H54 (cell line): ENCODE measurements at regions not wholly inside any gene's neighbourhood (a gene's known extent, or its start where the extent isn't known, plus 50 kb on each side); places are given as distances from the start of the nearest gene placed in this dataset.
"Not testable (repeated sequence)": the region's sequence is repeated elsewhere in the genome, so short reads cannot be mapped to it uniquely, and the experiment has no call there.

ENCODE experiments used
- DNase-seq: peaks from one replicate; pipeline ENCODE4 v3.0.0; 2011; ENCODE audit warnings: low spot score, mixed read lengths; ENCODE audit not compliant: insufficient read length
- FAIRE-seq: peaks from 3 replicates; lab custom pipeline; 2011; peaks lifted over from hg19 to GRCh38; lab: Jason Lieb, UNC
- POLR2A ChIP-seq: IDR thresholded peaks from 2 replicates; pipeline ENCODE4 v1.6.1; 2011; ENCODE audit warnings: low read depth, mild to moderate bottlenecking, low read length

- DNase-seq (no peak), FAIRE-seq (no peak)
These were observed 329.8 kb upstream of the NAALADL2 start for GRCh38 chr3:174529298-174529697.

GRCh38 chr3:174531262-174531982, 327.7 kb upstream of the NAALADL2 start:
- no peak for FAIRE-seq
- TF ChIP-seq POLR2A = no peak
- no peak for DNase-seq

More at GRCh38 chr3:174529298-174529697, 329.8 kb upstream of the NAALADL2 start:
- no peak for TF ChIP-seq POLR2A

- FAIRE-seq (no peak), DNase-seq (no peak)
- no peak for TF ChIP-seq POLR2A
These were observed 326.9 kb upstream of the NAALADL2 start for GRCh38 chr3:174532216-174532615.

GRCh38 chr3:174532776-174533175, 326.4 kb upstream of the NAALADL2 start:
- TF ChIP-seq POLR2A = no peak
- FAIRE-seq (no peak), DNase-seq (no peak)

- peak; percentile 64 for FAIRE-seq
- DNase-seq = peak; percentile 3
- TF ChIP-seq POLR2A = no peak
These were observed 325.8 kb upstream of the NAALADL2 start for GRCh38 chr3:174533286-174533685.

GRCh38 chr3:174536319-174536718, 322.8 kb upstream of the NAALADL2 start:
- FAIRE-seq (no peak), DNase-seq (no peak)
- TF ChIP-seq POLR2A = no peak

GRCh38 chr3:174538151-174538550, 321.0 kb upstream of the NAALADL2 start:
- no peak for TF ChIP-seq POLR2A
- DNase-seq (no peak), FAIRE-seq (no peak)

GRCh38 chr3:174540116-174540908, 318.8 kb upstream of the NAALADL2 start:
- TF ChIP-seq POLR2A = no peak
- FAIRE-seq = no peak
- no peak for DNase-seq

GRCh38 chr3:174541708-174542315, 317.3 kb upstream of the NAALADL2 start:
- no peak for DNase-seq
- no peak for TF ChIP-seq POLR2A
- peak; percentile 61 for FAIRE-seq

GRCh38 chr3:174547801-174548435, 311.2 kb upstream of the NAALADL2 start:
- DNase-seq = no peak
- no peak for FAIRE-seq
- no peak for TF ChIP-seq POLR2A

- TF ChIP-seq POLR2A = no peak
- FAIRE-seq (no peak), DNase-seq (no peak)
These were observed 310.1 kb upstream of the NAALADL2 start for GRCh38 chr3:174548841-174549623.

GRCh38 chr3:174581558-174581957, 277.6 kb upstream of the NAALADL2 start:
- no peak for TF ChIP-seq POLR2A
- FAIRE-seq (no peak), DNase-seq (no peak)

- FAIRE-seq = no peak
- TF ChIP-seq POLR2A = no peak
- DNase-seq = no peak
These were observed 275.7 kb upstream of the NAALADL2 start for GRCh38 chr3:174583396-174583795.

- not testable (repeated sequence) for DNase-seq, FAIRE-seq
These were observed 272.0 kb upstream of the NAALADL2 start for GRCh38 chr3:174587137-174587536.
